ENCODE measurements at regions not wholly inside any gene's neighbourhood (a gene's known extent, or its start where the extent isn't known, plus 50 kb on each side); places are given as distances from the start of the nearest gene placed in this dataset.

GRCh38 chr4:35463251-35463952 lies 780.9 kb downstream of the ARAP2 start:
- ChIA-PET CTCF (no interaction called here), POLR2A (no interaction called here)

GRCh38 chr4:35464964-35465528 lies 779.3 kb downstream of the ARAP2 start:
- ChIA-PET CTCF (no interaction called here), POLR2A (no interaction called here)

GRCh38 chr4:35491093-35491492 lies 753.2 kb downstream of the ARAP2 start:
- CTCF ChIA-PET, result no interaction called here
- POLR2A ChIA-PET, result no interaction called here

GRCh38 chr4:35493977-35494376 lies 750.3 kb downstream of the ARAP2 start:
- CTCF ChIA-PET, result no interaction called here
- POLR2A ChIA-PET, result no interaction called here

GRCh38 chr4:35494955-35495354 lies 749.4 kb downstream of the ARAP2 start:
- CTCF ChIA-PET, result no interaction called here
- POLR2A ChIA-PET, result no interaction called here

- ChIA-PET CTCF (no interaction called here), POLR2A (no interaction called here)
These were observed 743.5 kb downstream of the ARAP2 start for GRCh38 chr4:35500812-35501211.

- ChIA-PET POLR2A (no interaction called here), CTCF (no interaction called here)
These were observed 740.9 kb downstream of the ARAP2 start for GRCh38 chr4:35503435-35503834.

- CTCF ChIA-PET, result no interaction called here
These were observed 738.2 kb downstream of the ARAP2 start for GRCh38 chr4:35506161-35506560.

GRCh38 chr4:35511851-35512250 lies 732.5 kb downstream of the ARAP2 start:
- CTCF ChIA-PET, result no interaction called here
- POLR2A ChIA-PET, result no interaction called here

More at GRCh38 chr4:35506161-35506560, 738.2 kb downstream of the ARAP2 start:
- POLR2A ChIA-PET, result no interaction called here

GRCh38 chr4:35516102-35516501 lies 728.2 kb downstream of the ARAP2 start:
- CTCF ChIA-PET, result no interaction called here
- POLR2A ChIA-PET, result no interaction called here

GRCh38 chr4:35520059-35520458 lies 724.3 kb downstream of the ARAP2 start:
- POLR2A ChIA-PET, result no interaction called here
- CTCF ChIA-PET, result no interaction called here

- ChIA-PET POLR2A (no interaction called here), CTCF (no interaction called here)
These were observed 722.6 kb downstream of the ARAP2 start for GRCh38 chr4:35521682-35522081.

- CTCF ChIA-PET, result no interaction called here
- POLR2A ChIA-PET, result no interaction called here
These were observed 718.9 kb downstream of the ARAP2 start for GRCh38 chr4:35525192-35525978.

GRCh38 chr4:35526456-35526855 lies 717.9 kb downstream of the ARAP2 start:
- ChIA-PET CTCF (no interaction called here), POLR2A (no interaction called here)

GRCh38 chr4:35534962-35535361 lies 709.4 kb downstream of the ARAP2 start:
- CTCF ChIA-PET, result no interaction called here
- POLR2A ChIA-PET, result no interaction called here

GRCh38 chr4:35538807-35539206 lies 705.5 kb downstream of the ARAP2 start:
- ChIA-PET POLR2A (no interaction called here), CTCF (interaction anchor here (0.6 kb wide), 1 partner anchor 462 kb away, joined by 3 read pairs; no protein-coding TSS in a partner anchor)

GRCh38 chr4:35539404-35540055 lies 704.8 kb downstream of the ARAP2 start:
- ChIA-PET CTCF (no interaction called here), POLR2A (no interaction called here)

- ChIA-PET POLR2A (no interaction called here), CTCF (no interaction called here)
These were observed 703.0 kb downstream of the ARAP2 start for GRCh38 chr4:35541146-35541887.

GRCh38 chr4:35541888-35542213 lies 702.5 kb downstream of the ARAP2 start:
- ChIA-PET POLR2A (no interaction called here), CTCF (no interaction called here)

- ChIA-PET CTCF (no interaction called here), POLR2A (no interaction called here)
These were observed 695.4 kb downstream of the ARAP2 start for GRCh38 chr4:35548921-35549320.

GRCh38 chr4:35556387-35556786 lies 687.9 kb downstream of the ARAP2 start:
- POLR2A ChIA-PET, result no interaction called here
- CTCF ChIA-PET, result no interaction called here

Data from activated CD8-positive, alpha-beta memory T cell treated with anti-CD3 and anti-CD28 coated beads for 36 hours (primary cell).